NCI-H1105 treated with DMSO at 0.1 percent for 48 hours (cell line): ENCODE measurements at regions not wholly inside any gene's neighbourhood (a gene's known extent, or its start where the extent isn't known, plus 50 kb on each side); places are given as distances from the start of the nearest gene placed in this dataset.

ENCODE experiments used
- DNase-seq: peaks from one replicate; lab custom pipeline; 2025; lab: John Stamatoyannopoulos, UW

DNA sequence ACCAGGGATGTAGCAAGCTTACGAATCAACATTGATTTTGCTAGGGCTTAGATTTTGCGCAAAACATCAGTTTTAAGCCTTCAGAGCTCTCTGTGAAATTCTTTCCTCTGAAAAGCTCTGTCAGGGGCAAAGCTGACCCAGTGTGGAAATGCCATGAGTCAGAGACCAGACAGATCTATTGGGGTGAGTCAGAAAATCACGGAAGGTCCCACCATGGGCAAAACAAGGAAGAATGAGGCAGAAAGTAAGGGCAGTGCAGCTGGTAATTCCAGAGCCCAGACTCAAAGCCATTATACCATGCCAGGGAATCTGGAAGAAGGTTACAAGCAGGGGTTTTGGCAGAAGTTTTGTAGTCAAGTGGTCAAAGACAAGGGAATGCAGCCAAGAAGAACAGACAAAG lies 256.6 kb upstream of the CTAGE1 start:
- DNase-seq, result no peak

GRCh38 chr18:22675006-22675405 lies 257.3 kb upstream of the CTAGE1 start:
- DNase-seq, result no peak

DNA sequence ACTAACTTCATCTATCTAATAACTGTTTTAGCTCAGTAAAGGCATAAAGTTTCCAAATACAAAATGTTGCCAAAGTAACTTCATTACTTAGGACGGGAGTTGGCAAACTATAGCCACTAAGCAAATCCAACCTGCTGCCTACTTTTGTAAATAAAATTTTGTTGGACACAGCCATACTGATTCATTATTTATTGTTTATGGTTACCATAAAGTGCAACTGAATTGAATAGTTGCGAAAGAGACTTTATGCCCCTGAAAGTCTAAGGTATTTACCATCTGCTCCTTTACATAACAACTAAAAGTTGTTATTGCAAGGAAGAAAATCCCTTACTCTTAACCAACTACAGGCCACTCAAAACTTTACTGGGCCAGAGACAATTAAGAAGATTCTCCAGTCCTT lies 256.7 kb upstream of the RBBP8 start:
- DNase-seq, result no peak

DNA sequence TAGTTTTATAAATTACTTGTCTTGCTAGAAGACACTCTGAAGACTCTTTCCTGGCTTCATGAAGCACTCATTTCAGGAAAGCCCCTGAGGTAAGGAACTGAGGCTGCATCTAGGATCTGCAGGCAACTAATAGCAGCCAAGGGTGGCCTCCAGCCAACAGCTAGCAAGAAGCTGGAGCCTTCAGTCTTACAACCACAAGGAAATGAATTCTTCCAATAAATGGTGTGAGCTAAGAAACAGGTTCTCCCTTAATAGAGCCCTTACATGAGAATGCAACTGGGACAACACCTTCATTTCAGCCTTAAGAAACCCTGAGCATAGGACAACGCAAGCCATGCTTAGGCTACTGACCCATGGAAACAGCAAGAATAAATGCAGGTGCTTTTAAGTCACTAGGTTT lies 254.6 kb upstream of the RBBP8 start:
- DNase-seq, result no peak

DNA sequence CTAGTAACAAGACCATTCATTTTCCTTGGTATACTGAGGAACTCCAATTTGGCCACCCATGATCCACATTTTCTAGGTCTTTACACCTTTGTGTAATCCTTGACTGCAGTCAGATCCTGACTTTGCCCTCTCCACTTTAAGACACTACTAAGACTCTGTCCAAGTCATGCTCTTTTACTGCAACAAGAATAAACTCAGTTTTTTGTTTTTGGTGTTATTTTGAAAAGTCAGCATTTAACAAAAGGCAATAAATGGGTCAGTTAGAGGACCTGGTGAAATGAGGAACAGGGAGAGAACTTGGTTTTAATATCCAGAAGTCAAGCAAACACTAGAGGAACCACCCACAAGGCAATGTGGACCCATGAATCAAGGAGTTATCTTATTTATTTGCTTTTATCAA lies 252.2 kb upstream of the RBBP8 start:
- no peak for DNase-seq

- DNase-seq, result no peak
These were observed 251.2 kb upstream of the RBBP8 start for GRCh38 chr18:22681908-22682307.

- DNase-seq, result no peak
These were observed 250.4 kb upstream of the RBBP8 start for GRCh38 chr18:22682720-22683119.

DNA sequence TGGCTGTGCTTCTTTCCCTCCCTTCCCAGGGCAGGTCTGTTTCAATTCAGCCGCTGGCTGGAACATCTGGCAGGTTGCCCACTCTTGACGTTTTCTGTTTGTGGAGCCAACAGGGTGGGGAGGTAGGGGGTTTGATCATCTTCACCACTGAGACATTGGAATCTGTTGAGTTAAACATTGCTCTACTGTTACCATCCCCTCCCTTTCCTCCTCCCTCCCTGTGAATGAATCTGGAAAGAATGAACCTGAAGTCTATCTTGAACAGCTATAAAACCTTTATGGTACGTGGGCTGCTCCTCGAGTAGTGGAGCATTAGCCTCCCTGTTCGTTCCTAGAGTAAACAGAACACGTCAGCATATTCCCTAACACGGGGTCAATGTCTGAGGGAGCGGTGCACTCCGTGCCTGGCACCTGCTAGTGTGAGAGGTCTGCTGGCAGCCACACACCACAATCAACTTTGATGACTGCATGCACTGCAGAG lies 249.9 kb upstream of the RBBP8 start:
- DNase-seq, result peak; percentile 97

DNA sequence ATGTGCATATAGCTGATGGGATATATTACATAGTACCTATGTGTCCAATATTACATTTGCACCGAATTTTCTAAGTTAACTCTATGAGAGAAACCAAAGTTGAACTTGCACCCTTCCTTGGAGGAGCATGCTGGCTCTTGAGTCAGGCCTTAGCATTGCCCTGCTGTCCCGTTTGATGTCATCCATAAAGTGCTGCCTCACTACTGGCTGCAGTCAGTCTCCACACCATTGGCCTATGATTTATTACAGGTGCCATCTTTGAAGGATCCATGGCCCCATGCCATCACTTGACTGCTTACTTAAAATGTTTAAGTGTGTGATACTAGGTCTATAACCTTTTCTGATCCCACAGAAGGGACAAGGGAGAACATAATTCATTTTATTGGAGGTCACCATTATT lies 249.3 kb upstream of the RBBP8 start:
- no peak for DNase-seq

DNA sequence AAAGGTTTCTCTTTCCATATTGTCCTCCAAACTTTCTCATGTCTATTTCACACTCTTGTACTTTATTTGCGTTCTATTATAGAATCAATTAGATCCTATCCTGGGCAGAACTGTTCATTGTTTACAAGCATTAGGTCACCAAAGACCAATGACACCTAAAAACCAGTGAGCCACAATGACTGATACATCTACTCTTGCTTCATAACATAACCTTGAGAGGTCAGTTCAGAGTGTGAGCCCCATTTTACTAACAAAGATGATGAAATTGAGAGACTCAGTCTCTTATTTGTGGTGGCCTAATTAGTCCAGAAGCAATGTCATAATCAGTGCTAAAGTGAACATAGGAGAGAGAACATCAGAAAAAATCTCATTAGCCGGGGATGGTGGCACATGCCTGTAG lies 248.9 kb upstream of the RBBP8 start:
- no peak for DNase-seq

GRCh38 chr18:22685788-22686187 lies 247.3 kb upstream of the RBBP8 start:
- DNase-seq, result no peak

DNA sequence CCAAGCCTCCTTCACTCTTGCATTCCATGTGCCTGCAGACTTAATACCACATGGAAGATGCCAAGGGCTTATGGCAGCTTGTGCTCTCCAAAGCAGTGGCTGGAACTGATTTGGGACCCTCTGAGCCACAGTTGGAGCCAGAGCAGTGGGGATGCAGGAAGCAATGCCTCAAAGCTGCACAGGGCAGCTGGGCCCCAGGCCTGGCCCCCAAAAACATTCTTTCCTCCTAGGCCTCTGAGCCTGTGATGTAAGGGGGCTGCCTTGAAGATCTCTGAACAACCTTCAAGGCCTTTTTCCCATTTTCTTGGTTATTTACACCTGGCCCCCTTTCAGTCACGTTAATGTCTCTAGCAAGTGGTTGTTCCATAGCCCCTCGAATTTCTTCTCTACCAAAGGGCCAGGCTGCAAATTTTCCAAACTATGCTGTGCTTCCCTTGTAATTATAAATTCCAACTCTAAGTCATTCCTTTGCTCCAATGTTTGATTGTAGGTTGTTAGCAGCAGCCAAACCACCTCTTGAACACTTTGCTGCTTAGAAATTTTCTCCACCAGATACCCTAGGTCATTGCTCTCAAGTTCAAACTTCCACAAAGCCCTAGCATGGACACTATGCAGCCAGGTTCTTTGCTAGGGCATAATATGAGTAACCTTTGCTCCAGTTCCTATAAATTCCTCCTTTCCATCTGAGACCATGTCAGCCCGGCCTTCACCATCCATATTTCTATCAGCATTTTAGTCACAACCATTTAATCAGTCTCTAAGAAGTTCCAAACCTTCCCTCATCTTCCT lies 245.0 kb upstream of the RBBP8 start:
- DNase-seq, result no peak

GRCh38 chr18:22688877-22689496 lies 244.1 kb upstream of the RBBP8 start:
- DNase-seq, result no peak

DNA sequence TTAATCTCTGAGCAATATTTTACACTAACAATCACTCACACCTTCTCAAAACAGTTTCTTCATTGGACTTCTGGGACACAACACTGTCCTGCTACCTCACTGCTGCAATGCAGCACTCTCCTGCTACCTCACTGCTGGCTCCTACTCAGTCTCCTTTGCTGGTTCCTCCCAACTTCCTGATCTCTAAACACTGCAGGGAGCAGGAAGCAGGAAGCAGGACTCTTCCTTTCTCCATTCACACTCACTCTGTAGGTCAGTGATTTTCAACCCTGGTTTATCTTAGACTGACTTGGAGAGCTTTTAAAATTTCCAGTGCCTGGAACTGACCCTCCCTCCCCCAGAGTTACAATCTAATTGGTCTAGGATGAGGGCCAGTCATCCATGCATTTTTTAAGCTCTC lies 243.4 kb upstream of the RBBP8 start:
- no peak for DNase-seq

DNA sequence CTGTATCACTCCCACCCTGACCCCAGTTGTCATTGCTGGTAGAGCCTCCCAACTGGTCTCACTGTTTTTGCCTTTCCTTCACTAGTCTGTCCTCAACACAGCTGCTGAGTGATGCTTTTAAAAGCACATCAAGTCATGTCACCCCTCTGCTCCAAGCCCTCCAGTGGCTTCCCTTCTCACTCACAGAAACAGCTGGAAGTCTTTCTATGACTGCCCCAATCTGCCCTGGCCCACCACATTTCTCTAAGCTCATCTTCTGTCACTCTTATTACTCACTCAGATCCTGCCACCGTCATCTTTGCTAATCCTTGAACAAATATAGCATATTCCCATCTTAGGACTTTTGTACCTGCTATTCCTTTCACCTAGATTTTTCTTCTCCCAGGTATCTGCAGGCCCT lies 242.6 kb upstream of the RBBP8 start:
- no peak for DNase-seq

- no peak for DNase-seq
These were observed 241.0 kb upstream of the RBBP8 start for GRCh38 chr18:22691946-22692710.

GRCh38 chr18:22694954-22695353 lies 238.2 kb upstream of the RBBP8 start:
- DNase-seq, result no peak

DNA sequence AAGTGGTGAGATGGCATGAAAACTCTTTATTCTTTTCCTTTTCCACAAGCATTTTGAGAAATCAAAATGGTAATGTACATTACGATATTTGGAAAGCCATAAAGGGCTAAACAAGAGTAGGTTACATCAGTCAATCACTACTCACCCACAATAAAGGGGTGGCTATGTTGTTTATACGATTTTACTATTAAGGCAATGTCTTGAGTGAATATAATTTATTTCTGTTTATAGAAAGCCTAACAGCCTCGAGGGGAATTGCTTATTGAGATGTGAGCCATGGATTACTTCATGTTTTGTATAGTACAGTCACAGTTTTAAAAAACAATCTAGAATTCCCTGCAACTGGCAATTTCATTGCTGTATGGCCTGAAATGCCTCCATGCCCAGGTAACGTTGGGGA lies 237.5 kb upstream of the RBBP8 start:
- DNase-seq, result no peak

GRCh38 chr18:22697561-22697960 lies 235.6 kb upstream of the RBBP8 start:
- DNase-seq, result no peak

DNA sequence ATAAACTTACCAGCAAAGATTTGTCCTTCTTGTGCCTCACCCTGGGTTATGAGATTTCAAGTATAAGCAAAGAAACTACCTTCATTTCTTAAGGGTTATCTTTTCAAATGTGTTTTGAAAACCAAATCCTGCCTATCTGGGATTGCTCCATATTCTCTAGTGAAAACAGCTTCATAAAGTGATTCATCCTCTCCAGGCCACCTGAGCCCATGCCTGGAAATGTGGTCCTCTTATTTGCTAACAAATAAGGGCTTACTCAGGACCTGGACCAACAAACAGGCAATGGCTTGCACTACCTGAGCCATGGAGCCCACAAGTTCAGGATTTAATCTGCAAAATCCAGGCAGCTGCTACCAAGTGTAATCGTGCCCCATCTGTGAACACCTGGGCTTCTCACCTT lies 234.4 kb upstream of the RBBP8 start:
- no peak for DNase-seq

DNA sequence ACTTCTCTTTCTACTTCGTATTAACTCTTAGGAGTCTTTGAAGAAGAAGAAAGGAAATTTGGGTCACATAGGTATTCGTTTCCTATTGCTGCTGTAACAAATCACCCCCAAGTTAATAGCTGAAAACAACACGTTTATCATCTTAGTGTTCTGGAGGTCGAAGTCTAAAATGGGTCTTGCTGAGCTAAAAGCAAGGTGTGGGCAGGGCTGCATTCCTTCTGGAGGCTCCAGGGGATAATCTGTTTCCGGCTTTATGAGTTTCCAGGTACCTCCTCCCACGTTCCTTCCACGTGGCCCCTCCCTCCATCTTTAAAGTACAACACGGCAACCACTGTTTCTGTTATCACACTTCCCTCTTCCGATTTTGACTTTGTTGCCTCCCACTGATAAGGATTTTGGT lies 233.5 kb upstream of the RBBP8 start:
- DNase-seq, result no peak

- no peak for DNase-seq
These were observed 232.2 kb upstream of the RBBP8 start for GRCh38 chr18:22700920-22701319.

DNA sequence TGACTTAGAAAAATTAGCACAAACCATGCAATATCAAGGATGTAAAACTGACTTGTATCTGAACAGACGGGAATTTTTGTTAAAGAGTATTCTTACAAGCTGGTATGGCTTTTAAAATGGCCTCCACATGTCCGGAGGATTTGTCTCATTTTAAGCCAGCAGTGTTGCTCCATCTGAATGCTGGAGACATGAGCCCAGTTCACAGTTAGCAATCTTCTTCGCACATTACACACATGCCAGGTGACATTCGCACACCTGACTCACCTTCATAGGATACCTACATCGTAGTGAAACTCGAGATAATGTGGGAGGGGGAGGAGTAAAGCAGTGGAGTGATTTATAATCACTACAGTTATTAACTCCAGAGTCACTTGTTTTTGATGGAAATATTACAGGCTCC lies 231.8 kb upstream of the RBBP8 start:
- peak; percentile 18 for DNase-seq
